ENCODE measurements at regions not wholly inside any gene's neighbourhood (a gene's known extent, or its start where the extent isn't known, plus 50 kb on each side); places are given as distances from the start of the nearest gene placed in this dataset.

- H2BK15ac ChIP-seq (ENCODE audit: low read length) = no peak overlapping the region
- no peaks in the 10 kb centered on the region for H3K4me1 ChIP-seq (replicated peaks in 1 of 4; ENCODE audit: control insufficient read depth in 3 of 4, insufficient read depth in 4 of 4, low read length in 3 of 4)
- FAIRE-seq (no peak), DNase-seq (ENCODE audit: low read depth in 1 of 2, low spot score in 2 of 2) (no peak)
- H3K9ac ChIP-seq (replicated peaks in 1 of 4; ENCODE audit: extremely low read depth in 1 of 4, low read depth in 3 of 4, low read length in 3 of 4) = no peak overlapping the region
- no peak overlapping the region for H3K27ac ChIP-seq (ENCODE audit: low read depth, low read length)
- CTCF ChIA-PET (ENCODE audit: partially characterized antibody) = interaction anchor here (0.9 kb wide), 1 partner anchor 278 kb away, joined by 3 read pairs; no protein-coding TSS in a partner anchor
- no peak overlapping the region for H3K4me3 ChIP-seq (ENCODE audit: extremely low read depth in 1 of 4, insufficient read depth in 2 of 4, low read depth in 3 of 4, low read length in 4 of 4)
- no peak overlapping the region for H4K8ac ChIP-seq (ENCODE audit: extremely low read depth, insufficient read depth, low read length)
- H3K79me2 ChIP-seq (ENCODE audit: control insufficient read depth in 1 of 2, insufficient read depth in 2 of 2, low read length in 2 of 2) = no peaks in the 10 kb centered on the region
- H4K5ac ChIP-seq (ENCODE audit: insufficient read length, low read depth, low read length) = no peak overlapping the region
- no peak overlapping the region for H3K14ac ChIP-seq (ENCODE audit: insufficient read length)
- no peak overlapping the region for H3K18ac ChIP-seq (ENCODE audit: extremely low read depth, low read length)
- no peak overlapping the region for H2AFZ ChIP-seq (ENCODE audit: low read length)
- H4K20me1 ChIP-seq (replicated peaks in 1 of 2; ENCODE audit: control insufficient read depth in 1 of 2, insufficient read depth in 2 of 2, low read length in 2 of 2) = no peaks in the 10 kb centered on the region
- H4K91ac ChIP-seq (replicated peaks; ENCODE audit: insufficient read length, low read length) = no peak overlapping the region
- no peak overlapping the region for H2AK5ac ChIP-seq (ENCODE audit: low read depth, low read length)
- no peaks in the 10 kb centered on the region for H3K27me3 ChIP-seq (replicated peaks in 1 of 4; ENCODE audit: control insufficient read depth in 3 of 4, extremely low read depth in 1 of 4, insufficient read depth in 3 of 4, low read length in 3 of 4)
- H3K36me3 ChIP-seq (ENCODE audit: control insufficient read depth in 2 of 4, insufficient read depth in 4 of 4, low read length in 3 of 4) = no peaks in the 10 kb centered on the region
- H3K79me1 ChIP-seq (ENCODE audit: low read depth, low read length) = no peaks in the 10 kb centered on the region
- no peak overlapping the region for H3K23ac ChIP-seq (ENCODE audit: insufficient read length)
- POLR2A ChIA-PET (ENCODE audit: partially characterized antibody) = no interaction called here
- no peaks in the 10 kb centered on the region for H3K23me2 ChIP-seq (ENCODE audit: low read depth, low read length)
- H3K56ac ChIP-seq (replicated peaks; ENCODE audit: insufficient read length, low read depth, low read length) = no peak overlapping the region
- no peak overlapping the region for H2BK20ac ChIP-seq (ENCODE audit: low read length)
- no peak overlapping the region for H2BK5ac ChIP-seq (ENCODE audit: low read depth, low read length)
- no peak overlapping the region for H3K4me2 ChIP-seq (ENCODE audit: insufficient read depth in 1 of 2, low read depth in 2 of 2, low read length in 2 of 2)
- TF ChIP-seq TCF12 (IDR thresholded peaks at IDR 0.05; ENCODE audit: low read depth, low read length) (no peak), POLR2A (IDR thresholded peaks at IDR 0.05; ENCODE audit: control extremely low read depth in 1 of 2, low read depth in 2 of 2, low read length in 2 of 2) (no peak)
- H3K4ac ChIP-seq (replicated peaks; ENCODE audit: insufficient read length, low read depth, low read length) = no peak overlapping the region
- H2BK120ac ChIP-seq (replicated peaks; ENCODE audit: low read depth, low read length) = no peak overlapping the region
- no peak overlapping the region for H2BK12ac ChIP-seq (ENCODE audit: low read depth, low read length)
- no peaks in the 10 kb centered on the region for H3K9me3 ChIP-seq (ENCODE audit: insufficient read depth in 2 of 2, low read depth in 1 of 2, low read length in 1 of 2)
These were observed 1027.3 kb upstream of the CDH9 start for GRCh38 chr5:28065656-28066055.

Measured in H1 (cell line).